Upper lobe of right lung (tissue), 1 donor: ENCODE measurements at regions not wholly inside any gene's neighbourhood (a gene's known extent, or its start where the extent isn't known, plus 50 kb on each side); places are given as distances from the start of the nearest gene placed in this dataset.

Experiments
- ATAC-seq: fragments of 200-7000 bp; cut with Tn5 transposase; one replicate; pipeline ENCODE4 v1.9.1; 2020; ENCODE audit warnings: mild to moderate bottlenecking, moderate library complexity
- DNase-seq: peaks from one replicate; pipeline ENCODE4 v3.0.0-alpha.2; 2020
- H3K27ac ChIP-seq: fragments of 200-600 bp; one replicate; pipeline ENCODE4 v1.8.0; 2022
- H3K27me3 ChIP-seq: fragments of 200-600 bp; one replicate; pipeline ENCODE4 v1.8.0; 2022; ENCODE audit warnings: mild to moderate bottlenecking
- H3K36me3 ChIP-seq: fragments of 200-600 bp; one replicate; pipeline ENCODE4 v1.8.0; 2022
- H3K4me1 ChIP-seq: fragments of 200-600 bp; one replicate; pipeline ENCODE4 v1.8.0; 2022
- H3K4me3 ChIP-seq: fragments of 200-600 bp; one replicate; pipeline ENCODE4 v1.8.0; 2022; ENCODE audit warnings: mild to moderate bottlenecking
- H3K9me3 ChIP-seq: fragments of 200-600 bp; one replicate; pipeline ENCODE4 v1.8.0; 2022
- intact Hi-C: fragments of 100-400 bp; cut with DNase I; formaldehyde crosslinking; loops from one replicate; pipeline ENCODE4 v1.11.0; 2022
- microRNA-seq: library from miRNA; unstranded; fragments of <30 nt; microRNA quantifications from one replicate; pipeline ENCODE4 v1.2.0, GENCODE V29; 2020; ENCODE audit warnings: borderline microRNAs expressed
- TF ChIP-seq, protein P1 (sequence below): fragments of 200-600 bp; IDR thresholded peaks from one replicate; pipeline ENCODE4 v1.8.0; 2022; ENCODE audit warnings: antibody characterized with exemption
- donor health status: DM: no; HTN: yes; CAD: no; lungs with severe emphysema.

DNA sequence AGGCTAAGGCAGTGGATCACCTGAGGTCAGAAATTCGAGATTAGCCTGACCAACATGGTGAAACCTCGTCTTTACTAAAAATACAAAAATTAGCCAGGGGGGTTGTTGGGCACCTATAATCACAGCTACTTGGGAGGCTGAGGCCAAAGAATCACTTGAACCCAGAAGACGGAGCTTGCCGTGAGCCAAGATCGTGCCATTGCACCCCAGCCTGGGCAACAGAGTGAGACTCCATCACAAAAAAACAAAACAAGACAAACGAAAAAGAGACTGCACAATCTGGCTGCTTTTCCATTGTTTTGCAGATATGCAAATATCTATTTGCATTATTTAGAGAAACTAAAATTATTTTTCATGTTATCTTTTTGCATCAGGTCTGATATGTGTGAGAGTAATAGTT lies 83.6 kb downstream of the ZNF486 start:
- H3K36me3 ChIP-seq = no peaks in the 10 kb centered on the region
- no peaks in the 10 kb centered on the region for H3K9me3 ChIP-seq
- H3K27ac ChIP-seq = no peak overlapping the region
- H3K4me1 ChIP-seq = peaks cover 4% of the 10 kb centered on the region
- H3K4me3 ChIP-seq = no peak overlapping the region
- intact Hi-C loops = no loop called here
- TF ChIP-seq, protein P1, sequence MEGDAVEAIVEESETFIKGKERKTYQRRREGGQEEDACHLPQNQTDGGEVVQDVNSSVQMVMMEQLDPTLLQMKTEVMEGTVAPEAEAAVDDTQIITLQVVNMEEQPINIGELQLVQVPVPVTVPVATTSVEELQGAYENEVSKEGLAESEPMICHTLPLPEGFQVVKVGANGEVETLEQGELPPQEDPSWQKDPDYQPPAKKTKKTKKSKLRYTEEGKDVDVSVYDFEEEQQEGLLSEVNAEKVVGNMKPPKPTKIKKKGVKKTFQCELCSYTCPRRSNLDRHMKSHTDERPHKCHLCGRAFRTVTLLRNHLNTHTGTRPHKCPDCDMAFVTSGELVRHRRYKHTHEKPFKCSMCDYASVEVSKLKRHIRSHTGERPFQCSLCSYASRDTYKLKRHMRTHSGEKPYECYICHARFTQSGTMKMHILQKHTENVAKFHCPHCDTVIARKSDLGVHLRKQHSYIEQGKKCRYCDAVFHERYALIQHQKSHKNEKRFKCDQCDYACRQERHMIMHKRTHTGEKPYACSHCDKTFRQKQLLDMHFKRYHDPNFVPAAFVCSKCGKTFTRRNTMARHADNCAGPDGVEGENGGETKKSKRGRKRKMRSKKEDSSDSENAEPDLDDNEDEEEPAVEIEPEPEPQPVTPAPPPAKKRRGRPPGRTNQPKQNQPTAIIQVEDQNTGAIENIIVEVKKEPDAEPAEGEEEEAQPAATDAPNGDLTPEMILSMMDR = no peak
- peaks cover 3% of the 10 kb centered on the region for H3K27me3 ChIP-seq
- no peak for DNase-seq
- no peak for ATAC-seq

DNA sequence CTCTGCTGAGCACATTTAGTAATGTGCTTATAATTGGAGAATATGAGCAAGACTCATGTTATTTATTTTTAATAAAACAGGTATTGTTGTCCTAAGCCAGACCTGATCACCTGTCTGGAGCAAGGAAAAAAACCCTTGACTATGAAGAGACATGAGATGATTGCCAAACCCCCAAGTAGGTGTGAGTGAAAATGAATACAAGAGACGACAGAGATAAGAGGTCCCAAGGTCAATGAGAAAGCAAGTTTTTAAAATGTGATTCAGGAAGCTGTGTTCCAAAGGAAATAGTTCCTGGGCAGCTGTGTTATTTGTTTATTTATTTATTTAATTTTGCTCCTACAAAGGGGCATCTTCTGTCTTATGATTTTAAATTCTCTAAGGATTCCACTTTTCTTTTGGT lies 83.1 kb downstream of the ZNF486 start:
- Histone ChIP-seq H3K9me3 (no peaks in the 10 kb centered on the region), H3K4me3 (no peak overlapping the region), H3K27ac (no peak overlapping the region), H3K36me3 (no peaks in the 10 kb centered on the region), H3K27me3 (no peaks in the 10 kb centered on the region), H3K4me1 (peaks cover 4% of the 10 kb centered on the region)
- DNase-seq (no peak), ATAC-seq (no peak)
- intact Hi-C loops = no loop called here
- TF ChIP-seq, protein P1 = no peak

Small RNA genes in the stretch of these regions (microRNA-seq; reads per million reads assigned to microRNA genes)
- gene MIR1270 = 2.3 reads per million, percentile 13 among the genes with 10 or more reads in this experiment
